ENCODE measurements at regions not wholly inside any gene's neighbourhood (a gene's known extent, or its start where the extent isn't known, plus 50 kb on each side); places are given as distances from the start of the nearest gene placed in this dataset.

GRCh38 chr5:117332341-117332740, 757.7 kb upstream of the SEMA6A start:
- Histone ChIP-seq H3K9ac (ENCODE audit: control insufficient read depth, extremely low read depth, insufficient read depth, low read length) (no peak overlapping the region), H3K36me3 (ENCODE audit: control insufficient read depth in 2 of 2, extremely low read depth in 1 of 2, insufficient read depth in 2 of 2, low read length in 2 of 2) (no peaks in the 10 kb centered on the region), H3K9me3 (ENCODE audit: control insufficient read depth, low read depth, low read length) (no peaks in the 10 kb centered on the region), H3K4me1 (ENCODE audit: control insufficient read depth, extremely low read depth, insufficient read depth, low read length) (no peaks in the 10 kb centered on the region), H3K4me3 (ENCODE audit: control insufficient read depth in 2 of 3, extremely low read depth in 1 of 3, insufficient read depth in 2 of 3, low read depth in 1 of 3, low read length in 3 of 3) (no peak overlapping the region), H3K4me2 (ENCODE audit: control insufficient read depth, extremely low read depth, insufficient read depth, low read depth, low read length) (no peak overlapping the region), H3K9me1 (ENCODE audit: control insufficient read depth, extremely low read depth, insufficient read depth, low read length) (no peaks in the 10 kb centered on the region), H3K27me3 (ENCODE audit: control insufficient read depth, extremely low read depth, insufficient read depth, low read length) (no peaks in the 10 kb centered on the region), H4K20me1 (ENCODE audit: control insufficient read depth, extremely low read depth, insufficient read depth, low read length) (no peaks in the 10 kb centered on the region), H3K79me2 (ENCODE audit: control insufficient read depth, insufficient read depth, low read length) (no peaks in the 10 kb centered on the region), H3K27ac (ENCODE audit: control insufficient read depth, insufficient read depth, low read length) (no peak overlapping the region), H2AFZ (ENCODE audit: control insufficient read depth, low read length) (no peak overlapping the region)
- FAIRE-seq (no peak), DNase-seq (ENCODE audit: low read depth, low spot score) (no peak)
- TF ChIP-seq EZH2 (IDR thresholded peaks at IDR 0.05; ENCODE audit: low read length) = no peak
- no peak for TF ChIP-seq CTCF (optimal IDR thresholded peaks at IDR 0.05 in 1 of 3, IDR thresholded peaks at IDR 0.05 in 1 of 3, conservative IDR thresholded peaks at IDR 0.05 in 1 of 3; ENCODE audit: extremely low read depth in 1 of 3, insufficient read depth in 2 of 3, low read length in 3 of 3)
- dilution Hi-C loops (cut with MboI; ENCODE audit: extremely low pct_ligation_motif_present, low sequenced_read_pairs) = no loop called here

GRCh38 chr5:117327511-117327910, 752.9 kb upstream of the SEMA6A start:
- Histone ChIP-seq H3K9ac (ENCODE audit: control insufficient read depth, extremely low read depth, insufficient read depth, low read length) (no peak overlapping the region), H2AFZ (ENCODE audit: control insufficient read depth, low read length) (no peak overlapping the region), H3K4me1 (ENCODE audit: control insufficient read depth, extremely low read depth, insufficient read depth, low read length) (no peaks in the 10 kb centered on the region), H3K4me3 (ENCODE audit: control insufficient read depth in 2 of 3, extremely low read depth in 1 of 3, insufficient read depth in 2 of 3, low read depth in 1 of 3, low read length in 3 of 3) (no peak overlapping the region), H3K79me2 (ENCODE audit: control insufficient read depth, insufficient read depth, low read length) (no peaks in the 10 kb centered on the region), H3K9me3 (ENCODE audit: control insufficient read depth, low read depth, low read length) (no peaks in the 10 kb centered on the region), H3K9me1 (ENCODE audit: control insufficient read depth, extremely low read depth, insufficient read depth, low read length) (no peaks in the 10 kb centered on the region), H4K20me1 (ENCODE audit: control insufficient read depth, extremely low read depth, insufficient read depth, low read length) (no peaks in the 10 kb centered on the region), H3K27me3 (ENCODE audit: control insufficient read depth, extremely low read depth, insufficient read depth, low read length) (no peaks in the 10 kb centered on the region), H3K36me3 (ENCODE audit: control insufficient read depth in 2 of 2, extremely low read depth in 1 of 2, insufficient read depth in 2 of 2, low read length in 2 of 2) (no peaks in the 10 kb centered on the region), H3K4me2 (ENCODE audit: control insufficient read depth, extremely low read depth, insufficient read depth, low read depth, low read length) (no peak overlapping the region), H3K27ac (ENCODE audit: control insufficient read depth, insufficient read depth, low read length) (no peak overlapping the region)
- no peak for TF ChIP-seq CTCF (optimal IDR thresholded peaks at IDR 0.05 in 1 of 3, IDR thresholded peaks at IDR 0.05 in 1 of 3, conservative IDR thresholded peaks at IDR 0.05 in 1 of 3; ENCODE audit: extremely low read depth in 1 of 3, insufficient read depth in 2 of 3, low read length in 3 of 3)
- no peak for TF ChIP-seq EZH2 (IDR thresholded peaks at IDR 0.05; ENCODE audit: low read length)
- dilution Hi-C loops (cut with MboI; ENCODE audit: extremely low pct_ligation_motif_present, low sequenced_read_pairs) = no loop called here
- DNase-seq (ENCODE audit: low read depth, low spot score) (no peak), FAIRE-seq (no peak)

All from keratinocyte (primary cell).